ENCODE measurements at regions not wholly inside any gene's neighbourhood (a gene's known extent, or its start where the extent isn't known, plus 50 kb on each side); places are given as distances from the start of the nearest gene placed in this dataset.

- no peaks in the 10 kb centered on the region for H3K9me3 ChIP-seq
- intact Hi-C loops (cut with DNase I): no loop called here
- no peak for ATAC-seq
- no peaks in the 10 kb centered on the region for H3K36me3 ChIP-seq
- TF ChIP-seq POLR2A (IDR thresholded peaks at IDR 0.05): no peak
- TF ChIP-seq CTCF (IDR thresholded peaks at IDR 0.05): no peak
- H3K27me3 ChIP-seq: no peaks in the 10 kb centered on the region
- no peak overlapping the region for H3K4me3 ChIP-seq
- no peak for DNase-seq
- no peak overlapping the region for H3K27ac ChIP-seq
- no peaks in the 10 kb centered on the region for H3K4me1 ChIP-seq
Measured at GRCh38 chr11:80943226-80943625, 1502.4 kb upstream of the TENM4 start.

- no peaks in the 10 kb centered on the region for H3K9me3 ChIP-seq
- TF ChIP-seq POLR2A (IDR thresholded peaks at IDR 0.05): no peak
- TF ChIP-seq CTCF (IDR thresholded peaks at IDR 0.05): no peak
- 73 to 82% (median 78%) methylated on average over 3 of the region's 3 CpGs for WGBS, 4 donors
- H3K27ac ChIP-seq: no peak overlapping the region
- H3K4me1 ChIP-seq: no peaks in the 10 kb centered on the region
- intact Hi-C loops (cut with DNase I): no loop called here
- no peak for ATAC-seq
- no peaks in the 10 kb centered on the region for H3K27me3 ChIP-seq
- H3K4me3 ChIP-seq: no peak overlapping the region
- no peaks in the 10 kb centered on the region for H3K36me3 ChIP-seq
- DNase-seq: no peak
Measured at GRCh38 chr11:80937842-80938241, 1497.0 kb upstream of the TENM4 start.

GRCh38 chr11:80930038-80930437 lies 1489.2 kb upstream of the TENM4 start:
- Histone ChIP-seq H3K4me3 (no peak overlapping the region), H3K27ac (no peak overlapping the region), H3K4me1 (no peaks in the 10 kb centered on the region), H3K9me3 (no peaks in the 10 kb centered on the region), H3K36me3 (no peaks in the 10 kb centered on the region), H3K27me3 (no peaks in the 10 kb centered on the region)
- TF ChIP-seq CTCF (IDR thresholded peaks at IDR 0.05): no peak
- no peak for TF ChIP-seq POLR2A (IDR thresholded peaks at IDR 0.05)
- intact Hi-C loops (cut with DNase I): no loop called here
- DNase-seq (no peak), ATAC-seq (no peak)
- 80 to 86% (median 84%) methylated on average over 4 of the region's 4 CpGs for WGBS, 4 donors

- H3K4me3 ChIP-seq: no peak overlapping the region
- H3K9me3 ChIP-seq: no peaks in the 10 kb centered on the region
- no peak overlapping the region for H3K27ac ChIP-seq
- intact Hi-C loops (cut with DNase I): no loop called here
- DNase-seq (no peak), ATAC-seq (no peak)
- WGBS, 4 donors: 88 to 96% (median 91%) methylated on average over 1 of the region's 1 CpG
- H3K4me1 ChIP-seq: no peaks in the 10 kb centered on the region
- H3K27me3 ChIP-seq: no peaks in the 10 kb centered on the region
- no peaks in the 10 kb centered on the region for H3K36me3 ChIP-seq
- no peak for TF ChIP-seq POLR2A (IDR thresholded peaks at IDR 0.05)
- no peak for TF ChIP-seq CTCF (IDR thresholded peaks at IDR 0.05)
Measured at GRCh38 chr11:80929031-80929805, 1488.4 kb upstream of the TENM4 start.

Measured in heart left ventricle (tissue), 16 donors.